AG20443 (cell line): ENCODE measurements at regions not wholly inside any gene's neighbourhood (a gene's known extent, or its start where the extent isn't known, plus 50 kb on each side); places are given as distances from the start of the nearest gene placed in this dataset.
A peak's percentile ranks its signal among the peaks of the same experiment; 100 is the strongest.

Experiments used
- DNase-seq: peaks from one replicate; pipeline ENCODE4 v3.0.0; 2012; ENCODE audit warnings: low spot score, mixed read lengths

GRCh38 chr15:97892167-97892938 is 68.2 kb upstream of the ARRDC4 start:
- no peak for DNase-seq

GRCh38 chr15:97893967-97894366 is 66.5 kb upstream of the ARRDC4 start:
- DNase-seq = no peak

DNA sequence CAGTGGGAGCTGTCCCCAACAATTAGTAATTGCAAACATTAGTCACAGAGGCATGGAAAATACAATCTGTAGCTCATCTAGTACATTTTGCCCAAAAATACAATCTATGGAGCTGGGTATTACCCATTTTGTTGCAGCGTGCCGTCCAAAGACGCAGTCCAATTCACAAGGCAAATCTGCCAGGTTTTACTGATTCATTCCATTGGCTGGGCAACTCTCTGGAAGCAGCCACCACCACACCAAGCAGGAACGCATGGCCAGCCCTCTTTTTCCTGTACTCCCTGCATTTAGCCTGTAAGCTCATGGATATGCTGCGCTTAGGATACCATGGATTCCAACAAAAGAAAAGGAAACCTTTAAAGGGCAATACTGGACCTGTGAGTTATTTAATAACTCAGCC is 60.5 kb upstream of the ARRDC4 start:
- DNase-seq = peak; percentile 12

GRCh38 chr15:97902140-97902780 is 58.2 kb upstream of the ARRDC4 start:
- DNase-seq = peak; percentile 84

DNA sequence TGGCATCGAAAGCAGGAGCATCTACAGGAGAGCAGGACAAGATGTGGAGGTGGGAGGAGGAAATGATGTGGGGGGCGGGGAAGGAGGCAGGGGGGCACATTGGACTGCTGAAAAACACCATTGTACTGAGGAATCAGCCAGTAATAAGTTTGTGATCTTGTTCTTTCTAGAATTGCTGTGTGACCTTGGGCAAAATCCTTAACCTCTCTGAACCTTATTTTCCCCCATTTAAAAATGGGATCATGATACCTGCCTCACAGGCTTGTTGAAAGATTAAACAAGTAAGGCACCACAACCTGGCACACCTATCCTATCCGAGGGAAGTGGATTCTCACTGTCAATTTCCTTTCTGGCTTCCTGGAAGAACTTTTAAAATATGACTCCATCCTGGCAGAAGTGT is 56.9 kb upstream of the ARRDC4 start:
- DNase-seq = no peak

GRCh38 chr15:97903971-97904572 is 56.4 kb upstream of the ARRDC4 start:
- peak; percentile 94 for DNase-seq

GRCh38 chr15:97909291-97909891 is 51.1 kb upstream of the ARRDC4 start:
- peak; percentile 79 for DNase-seq
